ENCODE measurements at regions not wholly inside any gene's neighbourhood (a gene's known extent, or its start where the extent isn't known, plus 50 kb on each side); places are given as distances from the start of the nearest gene placed in this dataset.

DNA sequence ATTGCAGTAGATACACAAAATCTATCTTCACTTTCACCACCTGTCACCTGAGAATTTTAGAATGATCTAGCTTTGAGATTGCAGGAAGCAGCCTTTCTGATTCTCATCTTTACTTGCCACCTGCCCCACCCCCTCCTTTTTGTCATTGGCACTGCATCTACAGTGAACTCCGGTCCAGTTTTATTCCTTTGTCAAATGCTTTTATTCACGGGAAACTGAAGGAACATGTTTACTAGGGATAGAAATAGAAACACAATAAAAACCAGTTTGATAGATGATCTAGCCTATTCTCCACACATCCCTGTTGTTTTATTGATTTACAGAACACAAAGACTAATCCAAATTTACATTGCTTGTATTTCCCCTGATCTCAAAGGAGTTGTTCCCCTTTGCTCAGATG, 471.7 kb upstream of the STXBP6 start:
- no peak overlapping the region for H3K4me3 Mint-ChIP-seq
- peaks cover 6% of the 10 kb centered on the region for H3K9me3 Mint-ChIP-seq (ENCODE audit: low read depth)
- H3K27ac Mint-ChIP-seq, result no peak overlapping the region
- no peaks in the 10 kb centered on the region for H3K36me3 Mint-ChIP-seq
- no peaks in the 10 kb centered on the region for H3K27me3 Mint-ChIP-seq
- no peaks in the 10 kb centered on the region for H3K4me1 Mint-ChIP-seq
- DNase-seq, result no peak
- no peak for ATAC-seq
- CTCF ChIA-PET, result no interaction called here

DNA sequence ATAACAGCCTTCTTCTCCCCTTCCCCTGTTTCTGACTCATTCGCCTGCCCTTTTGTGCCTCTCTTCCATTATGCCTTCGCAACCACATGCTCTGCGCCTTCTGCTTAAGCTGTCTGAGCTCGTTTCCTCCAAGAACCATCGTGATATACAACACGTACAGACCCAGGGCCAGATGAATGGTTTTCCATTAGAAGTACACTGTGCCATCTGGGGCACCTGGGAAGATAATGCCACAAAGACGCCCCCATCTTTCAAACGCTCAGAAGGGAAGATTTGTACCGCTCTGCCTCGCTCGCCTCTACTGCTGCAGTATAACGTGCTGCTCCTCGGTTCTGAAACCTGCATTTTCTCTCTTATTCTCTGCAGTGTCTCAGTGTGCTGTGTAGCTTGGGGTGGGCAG, 470.9 kb upstream of the STXBP6 start:
- no peaks in the 10 kb centered on the region for H3K36me3 Mint-ChIP-seq
- DNase-seq (no peak), ATAC-seq (no peak)
- peaks cover 10% of the 10 kb centered on the region for H3K9me3 Mint-ChIP-seq (ENCODE audit: low read depth)
- H3K27me3 Mint-ChIP-seq, result no peaks in the 10 kb centered on the region
- CTCF ChIA-PET, result no interaction called here
- no peak overlapping the region for H3K27ac Mint-ChIP-seq
- H3K4me3 Mint-ChIP-seq, result no peak overlapping the region
- H3K4me1 Mint-ChIP-seq, result no peaks in the 10 kb centered on the region

DNA sequence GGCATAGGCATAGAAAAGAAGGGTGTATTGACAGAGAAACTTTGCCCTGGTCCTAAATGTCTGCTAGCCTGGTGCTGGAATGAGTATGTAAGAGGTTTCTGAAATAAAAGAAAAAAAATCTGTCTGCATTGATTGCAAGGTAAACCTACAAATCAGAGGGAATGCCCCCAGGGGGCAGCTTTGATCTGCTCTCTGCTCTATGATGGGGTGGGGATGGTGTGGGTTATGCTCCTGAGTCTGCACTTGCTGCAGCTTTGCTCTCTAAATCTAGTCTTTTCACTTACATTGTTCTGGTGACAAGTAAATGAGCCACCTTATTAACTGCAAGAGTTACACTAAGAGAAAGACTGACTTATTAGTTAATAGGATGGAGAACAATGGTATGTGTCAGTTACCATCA, 468.4 kb upstream of the STXBP6 start:
- no peak for DNase-seq
- no peak for ATAC-seq

DNA sequence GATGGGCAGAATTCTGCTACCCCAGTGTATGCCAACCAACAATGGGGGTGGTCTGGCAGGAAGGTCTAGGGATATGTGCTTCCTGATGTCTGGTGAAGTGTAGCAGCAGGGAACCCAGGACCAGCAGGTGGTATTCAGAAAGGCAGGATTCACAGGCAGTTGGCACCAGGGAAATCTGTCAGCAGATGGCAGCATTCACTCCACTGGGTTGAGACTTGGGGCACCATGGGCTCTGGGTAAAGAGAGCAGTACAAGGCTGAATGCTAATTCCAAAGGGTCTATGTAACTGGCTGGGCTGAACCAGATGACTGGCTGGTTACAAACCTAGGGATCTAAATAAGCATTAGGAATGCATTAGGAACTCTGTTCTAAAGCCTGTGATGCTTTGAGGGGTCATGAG, 466.9 kb upstream of the STXBP6 start:
- no peak overlapping the region for H3K27ac Mint-ChIP-seq
- DNase-seq (no peak), ATAC-seq (no peak)
- no peaks in the 10 kb centered on the region for H3K27me3 Mint-ChIP-seq
- H3K4me3 Mint-ChIP-seq, result no peak overlapping the region
- H3K4me1 Mint-ChIP-seq, result no peaks in the 10 kb centered on the region
- CTCF ChIA-PET, result no interaction called here
- H3K9me3 Mint-ChIP-seq (ENCODE audit: low read depth), result peaks cover 16% of the 10 kb centered on the region
- H3K36me3 Mint-ChIP-seq, result no peaks in the 10 kb centered on the region

More for the DNA sequence above, 468.4 kb upstream of the STXBP6 start:
- H3K36me3 Mint-ChIP-seq, result no peaks in the 10 kb centered on the region
- no peaks in the 10 kb centered on the region for H3K4me1 Mint-ChIP-seq
- no peak overlapping the region for H3K27ac Mint-ChIP-seq
- H3K4me3 Mint-ChIP-seq, result no peak overlapping the region
- CTCF ChIA-PET, result no interaction called here
- peaks cover 12% of the 10 kb centered on the region for H3K9me3 Mint-ChIP-seq (ENCODE audit: low read depth)
- H3K27me3 Mint-ChIP-seq, result no peaks in the 10 kb centered on the region

DNA sequence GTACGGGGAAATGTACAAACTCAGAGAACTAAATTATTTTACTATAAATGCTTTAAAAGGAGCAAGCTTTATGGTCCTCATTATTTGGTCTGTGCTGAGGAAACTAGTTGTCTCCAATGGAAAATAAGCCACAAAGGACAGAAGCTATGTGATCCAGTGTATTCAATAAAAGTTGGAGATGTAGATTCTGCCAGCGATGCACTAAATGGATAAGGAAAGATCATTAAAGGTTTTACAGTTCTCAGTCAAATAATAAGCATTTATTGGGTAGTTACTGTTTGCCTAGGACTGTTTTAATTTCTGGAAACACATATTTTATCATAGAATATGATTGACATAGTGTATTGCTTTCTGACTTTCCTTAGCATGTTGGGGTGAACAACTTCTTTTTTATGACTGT, 458.9 kb upstream of the STXBP6 start:
- H3K4me1 Mint-ChIP-seq, result no peaks in the 10 kb centered on the region
- ATAC-seq (no peak), DNase-seq (no peak)
- H3K27ac Mint-ChIP-seq, result no peak overlapping the region
- CTCF ChIA-PET, result no interaction called here
- H3K4me3 Mint-ChIP-seq, result no peak overlapping the region
- H3K9me3 Mint-ChIP-seq (ENCODE audit: low read depth), result peaks cover 11% of the 10 kb centered on the region
- no peaks in the 10 kb centered on the region for H3K36me3 Mint-ChIP-seq
- no peaks in the 10 kb centered on the region for H3K27me3 Mint-ChIP-seq

DNA sequence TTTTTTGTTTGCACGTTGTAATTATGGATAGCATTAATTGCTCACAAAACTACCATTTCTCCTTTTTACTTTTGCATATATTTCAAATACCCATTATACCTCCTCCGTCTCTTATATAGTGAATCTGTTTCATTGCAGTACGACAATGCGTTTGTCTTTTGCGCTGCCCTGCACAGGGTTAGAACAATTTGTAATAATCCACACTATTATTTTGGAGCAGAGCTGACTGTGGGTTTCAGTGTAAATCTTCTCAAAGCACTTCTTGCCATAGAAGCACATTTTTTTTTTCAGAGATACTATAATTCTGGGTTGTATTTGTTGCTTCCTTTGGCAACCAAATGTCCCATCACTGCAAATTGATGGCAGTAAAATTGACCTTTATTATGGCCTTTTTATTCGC, 451.8 kb upstream of the STXBP6 start:
- Mint-ChIP-seq H3K27ac (no peak overlapping the region), H3K4me1 (no peaks in the 10 kb centered on the region), H3K27me3 (no peaks in the 10 kb centered on the region), H3K4me3 (no peak overlapping the region), H3K36me3 (no peaks in the 10 kb centered on the region), H3K9me3 (ENCODE audit: low read depth) (peaks cover 8% of the 10 kb centered on the region)
- ATAC-seq (no peak), DNase-seq (no peak)
- CTCF ChIA-PET, result no interaction called here

DNA sequence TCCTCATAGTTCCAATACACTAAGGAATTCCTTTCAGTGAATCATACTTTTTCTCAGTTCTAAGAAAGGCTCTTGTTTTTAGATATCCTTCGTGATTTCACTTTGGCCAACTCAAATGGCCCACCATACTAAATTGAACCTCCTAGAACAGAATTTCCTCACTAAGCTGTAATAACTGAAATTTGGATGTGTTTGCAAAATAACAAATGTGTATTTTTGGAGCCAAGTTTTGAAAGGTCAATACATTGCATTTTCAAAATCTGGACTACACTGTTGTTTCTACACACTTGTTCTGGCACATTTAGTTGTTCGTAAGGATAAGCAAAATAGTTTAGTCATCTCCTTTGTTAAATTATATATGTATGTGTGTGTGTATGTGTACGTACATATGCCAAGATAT, 439.0 kb upstream of the STXBP6 start:
- Mint-ChIP-seq H3K36me3 (no peaks in the 10 kb centered on the region), H3K27me3 (no peaks in the 10 kb centered on the region), H3K4me3 (no peak overlapping the region), H3K27ac (no peak overlapping the region), H3K4me1 (no peaks in the 10 kb centered on the region), H3K9me3 (ENCODE audit: low read depth) (no peaks in the 10 kb centered on the region)
- DNase-seq (no peak), ATAC-seq (no peak)
- CTCF ChIA-PET, result no interaction called here

DNA sequence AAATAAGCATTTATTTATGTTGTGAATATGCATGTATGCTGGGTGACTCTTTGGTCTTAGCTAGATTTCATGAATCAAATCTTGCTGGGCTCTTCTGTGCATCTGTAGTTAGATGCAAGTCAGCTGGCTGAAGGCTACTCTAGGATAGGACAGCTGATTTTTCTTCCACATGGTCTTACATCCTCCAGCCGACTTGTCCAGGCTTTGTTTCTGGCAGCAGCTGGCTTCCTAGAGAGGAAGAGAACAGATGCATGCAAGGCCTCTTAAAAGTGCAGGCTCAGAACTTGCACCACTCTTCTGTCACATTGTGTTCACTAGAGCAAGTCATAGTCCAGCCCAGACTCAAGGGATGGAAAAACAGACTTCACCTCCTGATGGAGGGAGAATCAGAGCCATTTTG, 435.4 kb upstream of the STXBP6 start:
- Mint-ChIP-seq H3K4me3 (no peak overlapping the region), H3K27me3 (no peaks in the 10 kb centered on the region), H3K4me1 (no peaks in the 10 kb centered on the region), H3K27ac (no peak overlapping the region), H3K36me3 (no peaks in the 10 kb centered on the region), H3K9me3 (ENCODE audit: low read depth) (peaks cover 2% of the 10 kb centered on the region)
- no peak for DNase-seq
- no peak for ATAC-seq
- CTCF ChIA-PET, result no interaction called here

DNA sequence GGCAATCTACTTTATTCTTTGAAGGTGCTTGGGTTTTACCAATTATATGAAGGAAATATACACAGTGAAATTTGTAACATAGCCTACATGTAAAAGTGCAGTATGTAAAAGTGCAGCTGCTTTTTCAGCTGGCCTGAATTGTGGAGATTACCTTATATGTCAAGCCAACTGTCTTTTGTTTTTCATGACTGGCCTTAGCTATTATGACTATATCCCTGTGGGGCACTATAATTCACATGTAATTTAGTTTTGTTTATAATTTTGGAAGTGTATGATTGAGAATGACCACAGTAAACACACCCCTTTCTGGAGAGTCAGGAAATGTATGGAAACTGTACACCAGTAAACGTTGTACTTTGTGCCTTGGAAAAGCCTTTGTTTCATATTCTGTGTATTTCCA, 435.0 kb upstream of the STXBP6 start:
- Mint-ChIP-seq H3K27ac (no peak overlapping the region), H3K36me3 (no peaks in the 10 kb centered on the region), H3K4me1 (no peaks in the 10 kb centered on the region), H3K27me3 (no peaks in the 10 kb centered on the region), H3K9me3 (ENCODE audit: low read depth) (peaks cover 2% of the 10 kb centered on the region), H3K4me3 (no peak overlapping the region)
- DNase-seq (no peak), ATAC-seq (no peak)
- CTCF ChIA-PET, result no interaction called here

DNA sequence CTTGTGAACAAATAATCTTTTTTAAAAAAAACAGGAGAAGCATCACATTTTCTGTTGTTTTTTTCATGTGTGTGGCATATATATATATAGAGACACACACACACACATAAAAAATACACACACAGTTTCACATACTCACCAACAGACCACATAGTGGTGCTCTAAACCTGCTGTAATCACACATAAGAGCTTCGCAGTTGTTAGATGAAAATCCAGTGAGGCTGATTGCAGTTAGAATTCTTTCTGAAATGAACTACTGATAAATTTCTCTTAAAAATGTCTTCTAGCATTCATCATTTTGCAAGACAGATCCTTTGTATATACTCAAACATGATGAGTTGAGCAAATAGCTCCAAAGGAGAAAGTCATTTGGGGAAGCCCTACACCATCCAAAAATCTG, 434.3 kb upstream of the STXBP6 start:
- ATAC-seq, result no peak
- H3K9me3 Mint-ChIP-seq (ENCODE audit: low read depth), result peaks cover 2% of the 10 kb centered on the region
- no peak overlapping the region for H3K27ac Mint-ChIP-seq
- DNase-seq, result no peak
- no peaks in the 10 kb centered on the region for H3K36me3 Mint-ChIP-seq
- H3K27me3 Mint-ChIP-seq, result no peaks in the 10 kb centered on the region
- no peak overlapping the region for H3K4me3 Mint-ChIP-seq
- CTCF ChIA-PET, result interaction anchor here (0.6 kb wide), 1 partner anchor 323 kb away, joined by 3 read pairs; no protein-coding TSS in a partner anchor
- H3K4me1 Mint-ChIP-seq, result no peaks in the 10 kb centered on the region

DNA sequence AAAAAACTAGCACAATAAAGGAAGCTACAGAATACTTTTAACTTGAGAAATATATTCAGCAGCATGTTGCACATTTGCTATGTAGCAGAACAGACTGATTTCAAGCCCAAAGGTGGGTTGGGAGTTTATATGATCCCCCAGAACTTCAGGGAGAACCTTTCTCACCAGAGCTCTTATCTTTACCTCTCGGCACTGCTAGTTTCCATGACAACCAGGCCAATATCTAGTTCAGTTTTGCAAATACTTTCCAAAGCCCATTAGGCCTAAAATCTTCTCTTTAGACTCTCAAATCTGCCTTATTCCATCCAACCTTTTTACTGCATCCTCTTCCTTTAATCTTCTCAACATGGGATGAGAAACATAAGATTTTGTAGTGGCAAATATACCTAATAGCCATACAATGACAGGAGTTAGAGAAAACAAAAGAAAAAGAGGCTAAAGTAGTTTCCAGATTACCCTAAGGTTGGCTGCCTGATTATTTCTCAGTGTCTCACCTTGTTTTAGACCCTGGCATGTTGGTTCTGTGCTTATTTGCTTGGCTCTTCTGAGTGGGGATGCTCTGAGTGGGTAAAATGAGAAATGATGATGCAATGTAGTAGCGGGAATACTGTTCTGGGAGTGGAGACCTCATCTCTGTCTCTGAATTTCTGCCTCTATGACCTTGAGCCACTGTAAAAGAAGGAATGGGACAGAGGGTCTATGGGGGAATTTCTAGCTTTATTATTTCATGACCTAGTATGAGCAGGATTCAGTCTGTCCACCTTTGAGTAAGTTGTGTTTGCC, 427.6 kb upstream of the STXBP6 start:
- Mint-ChIP-seq H3K4me1 (no peaks in the 10 kb centered on the region), H3K36me3 (no peaks in the 10 kb centered on the region), H3K27me3 (no peaks in the 10 kb centered on the region), H3K4me3 (no peak overlapping the region), H3K27ac (no peak overlapping the region), H3K9me3 (ENCODE audit: low read depth) (peaks cover 4% of the 10 kb centered on the region)
- DNase-seq, result no peak
- CTCF ChIA-PET, result no interaction called here
- ATAC-seq, result no peak

DNA sequence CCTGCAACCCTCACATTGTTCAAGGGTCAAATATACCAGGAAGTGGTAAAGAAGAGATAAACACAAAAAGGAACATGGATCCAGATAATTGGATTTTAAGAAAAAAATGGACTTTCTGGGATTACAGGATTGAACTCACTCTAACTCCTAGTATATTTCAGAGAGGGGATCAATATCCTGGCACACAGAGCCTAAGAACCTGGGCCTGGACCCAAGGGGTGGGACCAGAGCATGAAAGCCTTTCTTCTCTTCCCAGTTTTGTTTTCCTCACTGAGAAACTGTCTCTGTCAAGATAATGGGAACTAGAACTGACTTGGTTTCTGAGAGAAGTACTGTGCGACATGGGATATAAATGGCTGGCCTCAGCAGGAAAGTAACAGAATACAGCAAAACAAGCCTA, 422.8 kb upstream of the STXBP6 start:
- Mint-ChIP-seq H3K27ac (no peak overlapping the region), H3K4me1 (no peaks in the 10 kb centered on the region), H3K27me3 (no peaks in the 10 kb centered on the region), H3K36me3 (no peaks in the 10 kb centered on the region), H3K9me3 (ENCODE audit: low read depth) (peaks cover 2% of the 10 kb centered on the region), H3K4me3 (no peak overlapping the region)
- DNase-seq (no peak), ATAC-seq (no peak)
- CTCF ChIA-PET, result no interaction called here

DNA sequence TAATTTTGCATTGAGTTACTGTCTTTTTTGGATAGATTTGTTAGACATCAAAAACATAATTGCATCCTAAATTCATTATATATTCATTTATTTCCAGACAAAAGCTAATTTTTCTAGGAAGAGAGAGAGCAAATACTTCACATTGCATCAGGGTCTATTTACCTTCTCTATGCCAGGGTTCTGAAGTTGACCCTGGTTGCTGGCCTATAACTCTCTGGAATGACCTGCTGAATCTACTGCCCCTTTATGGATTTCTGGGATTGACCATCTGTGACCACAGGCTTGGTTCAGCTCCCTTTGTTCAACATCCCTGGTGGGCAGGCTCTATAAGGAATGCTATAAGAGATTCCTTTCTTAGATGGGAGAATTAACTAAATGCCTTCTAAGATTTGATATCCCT, 414.8 kb upstream of the STXBP6 start:
- CTCF ChIA-PET, result no interaction called here
- ATAC-seq (no peak), DNase-seq (no peak)
- Mint-ChIP-seq H3K4me3 (no peak overlapping the region), H3K27me3 (no peaks in the 10 kb centered on the region), H3K9me3 (ENCODE audit: low read depth) (no peaks in the 10 kb centered on the region), H3K36me3 (no peaks in the 10 kb centered on the region), H3K27ac (no peak overlapping the region), H3K4me1 (no peaks in the 10 kb centered on the region)

DNA sequence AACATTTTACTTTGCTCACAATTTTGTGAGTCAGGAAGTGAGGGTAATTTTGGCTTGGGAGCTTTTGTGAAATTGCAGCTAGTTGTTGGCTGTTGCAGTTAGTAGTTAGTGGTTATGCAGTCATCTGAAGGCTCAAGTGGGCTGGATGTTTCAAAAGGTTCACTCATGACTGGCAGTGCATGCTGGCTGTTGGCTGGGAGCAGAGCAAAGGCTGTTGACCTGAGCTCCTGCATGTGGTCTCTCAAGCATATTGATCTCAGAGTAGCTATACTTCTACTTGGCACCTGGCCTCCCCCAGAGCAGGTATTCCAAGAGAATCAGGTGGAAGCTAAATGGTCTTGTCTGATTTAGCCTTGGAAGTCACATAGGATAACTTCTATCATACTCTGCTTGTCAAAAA, 414.1 kb upstream of the STXBP6 start:
- DNase-seq (no peak), ATAC-seq (no peak)
- no peak overlapping the region for H3K27ac Mint-ChIP-seq
- H3K27me3 Mint-ChIP-seq, result no peaks in the 10 kb centered on the region
- no peaks in the 10 kb centered on the region for H3K4me1 Mint-ChIP-seq
- no peak overlapping the region for H3K4me3 Mint-ChIP-seq
- no peaks in the 10 kb centered on the region for H3K36me3 Mint-ChIP-seq
- CTCF ChIA-PET, result no interaction called here
- H3K9me3 Mint-ChIP-seq (ENCODE audit: low read depth), result no peaks in the 10 kb centered on the region

DNA sequence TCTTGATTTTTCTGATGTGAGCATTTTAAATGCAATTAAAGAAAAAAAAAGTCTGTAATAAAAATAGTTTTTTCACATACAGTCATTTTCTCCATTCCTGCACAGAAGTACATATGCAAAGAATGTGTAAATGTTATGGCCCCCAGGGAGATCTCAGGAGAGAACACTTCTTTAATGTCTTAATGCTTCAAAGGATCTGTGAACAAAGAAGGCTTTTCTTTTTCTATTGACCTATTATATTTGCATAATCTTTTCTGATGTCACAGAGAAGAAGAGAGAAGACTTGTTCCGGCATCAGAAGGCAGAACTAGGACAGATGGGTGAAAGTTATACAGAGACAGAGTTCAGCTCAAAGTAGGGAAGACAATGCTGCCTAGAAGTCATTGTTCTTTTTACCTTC, 413.5 kb upstream of the STXBP6 start:
- ATAC-seq (no peak), DNase-seq (no peak)
- Mint-ChIP-seq H3K4me1 (no peaks in the 10 kb centered on the region), H3K9me3 (ENCODE audit: low read depth) (no peaks in the 10 kb centered on the region), H3K27me3 (no peaks in the 10 kb centered on the region), H3K36me3 (no peaks in the 10 kb centered on the region), H3K4me3 (no peak overlapping the region), H3K27ac (no peak overlapping the region)
- CTCF ChIA-PET, result no interaction called here
